ENCODE measurements at regions not wholly inside any gene's neighbourhood (a gene's known extent, or its start where the extent isn't known, plus 50 kb on each side); places are given as distances from the start of the nearest gene placed in this dataset.

- Mint-ChIP-seq H3K36me3 (ENCODE audit: unreplicated experiment) (no peaks in the 10 kb centered on the region), H3K27ac (ENCODE audit: unreplicated experiment) (no peak overlapping the region), H3K4me3 (ENCODE audit: unreplicated experiment) (no peak overlapping the region), H3K27me3 (ENCODE audit: unreplicated experiment) (peaks cover 10% of the 10 kb centered on the region), H3K4me1 (ENCODE audit: unreplicated experiment) (no peaks in the 10 kb centered on the region), H3K9me3 (ENCODE audit: unreplicated experiment) (no peaks in the 10 kb centered on the region)
- DNase-seq (ENCODE audit: extremely low spot score, unreplicated experiment), result no peak
- TF ChIP-seq CTCF (IDR thresholded peaks at IDR 0.05), result no peak
Observed at GRCh38 chr12:24688601-24689000, 260.3 kb downstream of the BCAT1 start.

GRCh38 chr12:24681570-24681969, 267.3 kb downstream of the BCAT1 start:
- Mint-ChIP-seq H3K4me1 (ENCODE audit: unreplicated experiment) (peaks cover 2% of the 10 kb centered on the region), H3K27ac (ENCODE audit: unreplicated experiment) (no peak overlapping the region)

GRCh38 chr12:24679126-24679525, 269.8 kb downstream of the BCAT1 start:
- Mint-ChIP-seq H3K27ac (ENCODE audit: unreplicated experiment) (no peak overlapping the region), H3K4me1 (ENCODE audit: unreplicated experiment) (peaks cover 2% of the 10 kb centered on the region), H3K27me3 (ENCODE audit: unreplicated experiment) (no peaks in the 10 kb centered on the region)

More at GRCh38 chr12:24681570-24681969, 267.3 kb downstream of the BCAT1 start:
- Mint-ChIP-seq H3K27me3 (ENCODE audit: unreplicated experiment) (peaks cover 5% of the 10 kb centered on the region), H3K9me3 (ENCODE audit: unreplicated experiment) (no peaks in the 10 kb centered on the region), H3K36me3 (ENCODE audit: unreplicated experiment) (no peaks in the 10 kb centered on the region), H3K4me3 (ENCODE audit: unreplicated experiment) (no peak overlapping the region)
- DNase-seq (ENCODE audit: extremely low spot score, unreplicated experiment), result no peak
- no peak for TF ChIP-seq CTCF (IDR thresholded peaks at IDR 0.05)

GRCh38 chr12:24678436-24678835, 270.5 kb downstream of the BCAT1 start:
- no peak for DNase-seq (ENCODE audit: extremely low spot score, unreplicated experiment)
- no peak overlapping the region for H3K4me3 Mint-ChIP-seq (ENCODE audit: unreplicated experiment)
- no peaks in the 10 kb centered on the region for H3K36me3 Mint-ChIP-seq (ENCODE audit: unreplicated experiment)
- H3K27ac Mint-ChIP-seq (ENCODE audit: unreplicated experiment), result no peak overlapping the region
- H3K4me1 Mint-ChIP-seq (ENCODE audit: unreplicated experiment), result peaks cover 2% of the 10 kb centered on the region
- peaks cover 6% of the 10 kb centered on the region for H3K9me3 Mint-ChIP-seq (ENCODE audit: unreplicated experiment)
- H3K27me3 Mint-ChIP-seq (ENCODE audit: unreplicated experiment), result no peaks in the 10 kb centered on the region
- no peak for TF ChIP-seq CTCF (IDR thresholded peaks at IDR 0.05)

More at GRCh38 chr12:24679126-24679525, 269.8 kb downstream of the BCAT1 start:
- TF ChIP-seq CTCF (IDR thresholded peaks at IDR 0.05), result no peak
- Mint-ChIP-seq H3K4me3 (ENCODE audit: unreplicated experiment) (no peak overlapping the region), H3K9me3 (ENCODE audit: unreplicated experiment) (peaks cover 6% of the 10 kb centered on the region), H3K36me3 (ENCODE audit: unreplicated experiment) (no peaks in the 10 kb centered on the region)
- DNase-seq (ENCODE audit: extremely low spot score, unreplicated experiment), result no peak

- no peaks in the 10 kb centered on the region for H3K36me3 Mint-ChIP-seq (ENCODE audit: unreplicated experiment)
- no peaks in the 10 kb centered on the region for H3K9me3 Mint-ChIP-seq (ENCODE audit: unreplicated experiment)
- TF ChIP-seq CTCF (IDR thresholded peaks at IDR 0.05), result no peak
- no peak overlapping the region for H3K27ac Mint-ChIP-seq (ENCODE audit: unreplicated experiment)
- no peaks in the 10 kb centered on the region for H3K27me3 Mint-ChIP-seq (ENCODE audit: unreplicated experiment)
- no peaks in the 10 kb centered on the region for H3K4me1 Mint-ChIP-seq (ENCODE audit: unreplicated experiment)
- no peak for DNase-seq (ENCODE audit: extremely low spot score, unreplicated experiment)
- no peak overlapping the region for H3K4me3 Mint-ChIP-seq (ENCODE audit: unreplicated experiment)
Observed at GRCh38 chr12:24668563-24668962, 280.3 kb downstream of the BCAT1 start.
